Mesothelial cell of epicardium (in vitro differentiated cells): ENCODE measurements at regions not wholly inside any gene's neighbourhood (a gene's known extent, or its start where the extent isn't known, plus 50 kb on each side); places are given as distances from the start of the nearest gene placed in this dataset.

Experiments
- DNase-seq, 2 experiments: peaks; one replicate each; pipeline ENCODE4 v3.0.0; 2021; ENCODE audit warnings: low spot score in 2 of 2; ENCODE audit not compliant: unreplicated experiment in 2 of 2
- H3K27ac Mint-ChIP-seq: 2 replicates; pipeline ENCODE4 v1.8.0; 2021; ENCODE audit warnings: mixed read lengths
- H3K27me3 Mint-ChIP-seq: 2 replicates; pipeline ENCODE4 v1.8.0; 2021; ENCODE audit warnings: low read depth, mixed read lengths
- H3K36me3 Mint-ChIP-seq: 2 replicates; pipeline ENCODE4 v1.8.0; 2021; ENCODE audit warnings: mixed read lengths
- H3K4me1 Mint-ChIP-seq: 2 replicates; pipeline ENCODE4 v1.8.0; 2021; ENCODE audit warnings: mixed read lengths
- H3K4me3 Mint-ChIP-seq: 2 replicates; pipeline ENCODE4 v1.8.0; 2021; ENCODE audit warnings: mild to moderate bottlenecking, moderate library complexity, mixed read lengths
- H3K9me3 Mint-ChIP-seq: 2 replicates; pipeline ENCODE4 v1.8.0; 2021; ENCODE audit warnings: mixed read lengths
- TF ChIP-seq, protein P1 (sequence below): fragments of 200-600 bp; sonication (generic); IDR thresholded peaks from one replicate; pipeline ENCODE4 v1.5.0; 2021; ENCODE audit warnings: antibody characterized with exemption; ENCODE audit not compliant: unreplicated experiment

DNA sequence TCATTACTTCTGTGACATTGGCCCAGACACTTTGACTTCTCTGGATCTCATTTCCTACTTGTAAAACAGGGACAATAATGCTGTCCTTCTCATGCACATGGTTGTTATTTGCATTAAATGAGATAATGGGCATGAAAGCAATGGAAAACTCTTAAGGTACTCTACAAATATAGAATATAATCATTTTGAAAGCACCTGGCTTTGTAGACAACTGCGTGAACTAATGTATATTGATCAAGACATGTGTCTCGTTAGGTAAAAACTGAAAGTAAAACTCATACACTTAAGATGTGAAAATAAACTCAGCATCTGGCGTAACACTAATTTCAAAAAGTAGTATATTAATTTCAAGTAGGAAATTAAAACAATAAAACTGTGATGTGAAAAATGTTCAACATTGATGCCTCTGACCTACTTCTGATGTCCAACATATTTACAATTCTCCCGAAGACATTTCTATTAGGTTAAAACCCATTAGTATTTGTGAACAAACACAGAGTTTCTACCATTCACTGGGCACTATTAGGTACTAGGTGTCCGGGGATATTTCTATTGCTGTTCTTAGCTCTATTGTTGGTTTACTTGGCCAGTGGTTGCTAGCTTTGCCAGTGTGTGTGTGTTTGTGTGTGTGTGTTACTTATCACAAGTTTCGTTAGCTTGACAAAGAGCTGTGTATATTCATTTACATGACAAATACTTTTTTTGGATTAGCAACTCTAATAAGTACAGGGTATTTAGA, 220.5 kb downstream of the KCNRG start:
- Mint-ChIP-seq H3K27me3 (no peaks in the 10 kb centered on the region), H3K9me3 (peaks cover 6% of the 10 kb centered on the region), H3K36me3 (peaks cover 6% of the 10 kb centered on the region)

DNA sequence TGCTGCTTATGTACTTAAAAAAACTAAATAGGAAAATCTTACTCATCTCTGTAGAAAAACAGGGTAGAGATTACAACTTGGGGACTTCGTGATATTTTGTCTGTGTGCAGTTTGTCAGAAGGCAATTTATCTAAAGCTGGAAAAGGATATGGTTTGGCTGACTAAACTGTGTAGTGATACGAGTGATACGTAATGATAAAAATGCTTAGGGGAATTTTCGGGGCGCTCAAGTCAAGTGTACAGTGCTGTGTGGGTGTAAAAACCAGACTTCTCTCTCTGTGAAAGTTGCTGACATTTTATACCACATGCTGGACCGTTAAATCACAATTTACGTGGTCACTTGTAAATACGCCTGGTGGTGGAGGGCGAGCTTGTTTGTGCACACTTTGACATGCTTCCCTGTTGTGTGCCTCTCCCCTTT, 221.7 kb downstream of the KCNRG start:
- DNase-seq, result no peak
- TF ChIP-seq, protein P1, sequence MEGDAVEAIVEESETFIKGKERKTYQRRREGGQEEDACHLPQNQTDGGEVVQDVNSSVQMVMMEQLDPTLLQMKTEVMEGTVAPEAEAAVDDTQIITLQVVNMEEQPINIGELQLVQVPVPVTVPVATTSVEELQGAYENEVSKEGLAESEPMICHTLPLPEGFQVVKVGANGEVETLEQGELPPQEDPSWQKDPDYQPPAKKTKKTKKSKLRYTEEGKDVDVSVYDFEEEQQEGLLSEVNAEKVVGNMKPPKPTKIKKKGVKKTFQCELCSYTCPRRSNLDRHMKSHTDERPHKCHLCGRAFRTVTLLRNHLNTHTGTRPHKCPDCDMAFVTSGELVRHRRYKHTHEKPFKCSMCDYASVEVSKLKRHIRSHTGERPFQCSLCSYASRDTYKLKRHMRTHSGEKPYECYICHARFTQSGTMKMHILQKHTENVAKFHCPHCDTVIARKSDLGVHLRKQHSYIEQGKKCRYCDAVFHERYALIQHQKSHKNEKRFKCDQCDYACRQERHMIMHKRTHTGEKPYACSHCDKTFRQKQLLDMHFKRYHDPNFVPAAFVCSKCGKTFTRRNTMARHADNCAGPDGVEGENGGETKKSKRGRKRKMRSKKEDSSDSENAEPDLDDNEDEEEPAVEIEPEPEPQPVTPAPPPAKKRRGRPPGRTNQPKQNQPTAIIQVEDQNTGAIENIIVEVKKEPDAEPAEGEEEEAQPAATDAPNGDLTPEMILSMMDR, result no peak
- Mint-ChIP-seq H3K27me3 (no peaks in the 10 kb centered on the region), H3K27ac (peak overlapping the region; percentile 1), H3K4me1 (peaks cover 15% of the 10 kb centered on the region), H3K9me3 (peaks cover 6% of the 10 kb centered on the region), H3K36me3 (peaks cover 6% of the 10 kb centered on the region), H3K4me3 (no peak overlapping the region)

More for the DNA sequence above, 220.5 kb downstream of the KCNRG start:
- TF ChIP-seq, protein P1, result no peak
- no peak overlapping the region for H3K4me3 Mint-ChIP-seq
- peaks cover 11% of the 10 kb centered on the region for H3K4me1 Mint-ChIP-seq
- no peak for DNase-seq
- no peak overlapping the region for H3K27ac Mint-ChIP-seq

DNA sequence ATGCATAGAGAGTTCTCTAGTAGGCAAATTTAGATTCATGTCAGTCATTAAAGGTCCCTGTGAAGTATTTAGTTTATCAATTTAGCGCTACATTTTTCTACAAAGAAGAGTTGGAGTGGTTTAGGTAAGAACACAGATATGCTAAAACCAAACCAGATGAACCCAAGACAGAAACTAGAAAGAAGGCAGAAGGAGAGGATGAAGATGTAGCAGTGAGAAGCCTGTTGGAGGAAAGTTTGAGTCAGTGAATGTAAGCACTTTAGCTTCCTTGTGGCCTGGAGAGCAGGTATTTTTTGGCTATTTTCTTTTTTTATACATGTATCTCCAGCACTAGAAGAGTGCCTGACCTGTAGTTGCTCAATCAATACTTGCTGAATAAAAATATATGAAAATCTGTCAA, 223.7 kb downstream of the KCNRG start:
- DNase-seq, result no peak
- Mint-ChIP-seq H3K4me1 (peaks cover 16% of the 10 kb centered on the region), H3K27me3 (no peaks in the 10 kb centered on the region), H3K9me3 (no peaks in the 10 kb centered on the region), H3K36me3 (no peaks in the 10 kb centered on the region), H3K4me3 (no peak overlapping the region), H3K27ac (no peak overlapping the region)
- TF ChIP-seq, protein P1, result no peak

DNA sequence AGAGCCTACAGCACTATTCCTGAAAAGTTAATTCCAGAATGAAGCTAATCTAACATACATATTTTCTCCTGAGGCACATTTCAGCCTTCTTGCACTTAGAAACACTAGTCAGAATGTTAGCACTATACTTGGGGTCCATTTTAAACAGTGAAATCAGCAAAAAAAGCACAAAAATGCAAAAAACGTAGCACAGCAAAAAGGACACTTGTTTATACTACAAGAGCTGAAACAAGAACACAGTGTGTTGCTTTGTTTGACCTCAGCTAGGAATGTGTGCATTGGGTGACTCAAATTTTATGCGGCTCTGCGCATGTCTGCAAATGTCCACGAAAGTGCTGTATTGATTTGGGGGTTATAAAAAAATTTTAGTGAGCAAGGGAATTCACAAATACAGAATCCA, 226.2 kb downstream of the KCNRG start:
- Mint-ChIP-seq H3K9me3 (no peaks in the 10 kb centered on the region), H3K4me3 (no peak overlapping the region), H3K27me3 (no peaks in the 10 kb centered on the region), H3K27ac (no peak overlapping the region), H3K36me3 (no peaks in the 10 kb centered on the region), H3K4me1 (peaks cover 18% of the 10 kb centered on the region)
- TF ChIP-seq, protein P1, result no peak
- no peak for DNase-seq

DNA sequence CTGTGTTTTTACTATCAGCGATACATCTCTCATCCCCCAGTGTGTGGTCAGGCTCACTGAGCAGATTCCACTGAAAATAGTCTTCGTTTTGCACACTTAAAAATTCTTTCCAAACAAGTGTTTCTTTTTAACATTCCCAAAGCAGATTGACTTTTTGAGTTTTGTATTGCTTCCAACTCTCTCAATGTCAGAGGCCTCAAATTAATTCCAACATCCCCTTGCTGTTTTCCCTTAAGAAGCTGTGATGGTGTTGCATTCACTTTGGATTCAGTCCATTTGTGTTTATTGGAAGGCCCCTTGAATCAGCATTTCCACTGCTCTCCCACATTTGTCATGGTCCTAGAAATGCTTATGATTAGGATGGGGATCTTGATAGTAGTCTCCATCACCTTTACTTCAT, 228.7 kb downstream of the KCNRG start:
- Mint-ChIP-seq H3K36me3 (no peaks in the 10 kb centered on the region), H3K27ac (no peak overlapping the region), H3K4me1 (peaks cover 6% of the 10 kb centered on the region), H3K27me3 (no peaks in the 10 kb centered on the region), H3K4me3 (no peak overlapping the region), H3K9me3 (no peaks in the 10 kb centered on the region)
- TF ChIP-seq, protein P1, result no peak
- no peak for DNase-seq
